ENCODE measurements at regions not wholly inside any gene's neighbourhood (a gene's known extent, or its start where the extent isn't known, plus 50 kb on each side); places are given as distances from the start of the nearest gene placed in this dataset.

DNA sequence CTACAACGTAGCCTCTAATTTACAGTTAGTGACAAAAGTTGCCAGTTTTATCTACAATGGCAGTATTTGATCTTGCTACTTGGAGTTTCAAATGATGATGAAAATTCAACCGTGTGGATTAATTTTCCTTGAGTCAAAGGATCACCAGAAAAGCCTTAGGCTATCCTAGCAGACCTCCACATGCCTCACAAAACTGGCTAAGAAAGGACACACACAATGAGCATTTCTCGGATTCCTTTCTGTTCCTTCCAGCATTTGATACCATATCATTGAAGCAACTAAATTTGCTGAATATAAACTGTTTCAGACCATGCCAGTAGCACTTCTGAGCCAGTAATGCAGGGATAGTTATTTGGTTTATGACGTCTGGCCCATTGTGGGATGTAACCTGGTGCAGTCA, 587.4 kb upstream of the MDFIC2 start:
- DNase-seq, result no peak

DNA sequence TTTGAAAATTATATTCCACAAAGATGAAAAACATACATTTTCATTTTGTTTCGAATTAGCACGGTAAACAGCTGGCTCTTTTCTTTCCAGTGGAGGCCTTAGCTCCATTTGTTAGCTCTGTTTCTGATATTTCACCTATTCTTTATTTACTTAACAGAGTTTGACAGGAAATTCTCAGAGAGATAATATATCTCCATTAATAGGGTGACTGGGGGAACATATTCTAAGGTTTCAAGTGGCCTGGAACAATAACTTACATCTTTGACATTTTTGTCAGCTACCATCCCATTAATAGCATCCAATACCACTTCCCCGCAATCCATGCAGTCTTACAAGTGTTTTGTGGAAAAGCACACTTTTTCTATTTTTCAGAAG, 577.6 kb upstream of the MDFIC2 start:
- no peak for DNase-seq

DNA sequence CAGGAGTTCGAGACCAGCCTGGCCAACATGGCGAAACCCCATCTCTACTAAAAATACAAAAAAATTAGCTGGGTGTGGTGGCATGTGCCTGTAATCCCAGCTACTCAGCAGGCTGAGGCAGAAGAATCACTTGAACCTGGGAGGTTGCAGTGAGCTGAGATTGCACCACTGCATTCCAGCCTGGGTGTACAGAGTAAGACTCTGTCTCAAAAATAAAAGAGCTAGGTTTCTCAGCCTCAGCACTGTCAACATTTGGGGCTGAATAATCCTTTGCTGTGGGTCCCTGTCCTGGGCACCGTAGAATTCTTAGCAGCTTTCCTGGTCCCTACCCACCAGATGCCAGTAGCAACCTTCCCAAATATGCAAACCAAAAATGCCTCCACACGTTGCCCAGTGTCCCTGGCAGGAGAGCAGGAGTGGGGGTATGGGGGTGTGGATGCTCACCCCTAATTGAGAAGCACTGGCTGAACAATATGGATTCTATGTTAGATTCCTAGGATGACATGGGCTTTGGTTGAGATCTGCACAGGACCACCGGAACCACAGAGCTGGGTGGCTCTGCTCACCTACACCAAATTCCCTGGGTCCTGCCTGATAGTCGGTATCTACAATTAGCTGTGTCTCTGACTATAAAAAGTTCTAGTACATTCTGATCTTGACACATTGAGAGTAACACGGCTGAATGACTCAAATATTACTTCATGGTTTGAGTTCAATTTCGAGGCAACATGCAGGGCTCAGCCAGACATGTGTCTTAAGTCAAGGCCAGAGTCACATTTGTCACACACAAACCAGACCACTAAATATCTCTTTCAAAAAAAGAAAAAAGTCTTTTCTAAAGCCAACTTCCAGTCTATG, 577.0 kb upstream of the MDFIC2 start:
- DNase-seq, result no peak

DNA sequence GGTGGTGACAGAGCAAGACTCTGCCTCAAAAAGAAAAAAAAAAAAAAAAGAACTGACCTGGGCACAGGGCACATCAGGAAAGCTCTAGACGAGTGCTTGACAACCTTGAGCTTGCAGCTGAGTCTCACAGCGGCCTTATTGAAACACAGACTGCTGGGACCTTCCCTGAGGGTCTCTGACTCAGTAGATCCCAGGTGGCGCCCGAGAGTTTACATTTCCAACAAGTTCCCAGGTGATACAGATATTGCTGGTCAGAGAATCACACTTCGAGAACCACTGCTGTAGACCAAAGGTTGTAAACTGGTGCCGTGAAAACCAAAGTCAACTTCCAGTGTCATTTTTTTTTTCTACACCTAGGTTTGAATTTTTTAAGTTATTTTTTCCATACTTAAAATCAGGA, 573.2 kb upstream of the MDFIC2 start:
- no peak for DNase-seq

DNA sequence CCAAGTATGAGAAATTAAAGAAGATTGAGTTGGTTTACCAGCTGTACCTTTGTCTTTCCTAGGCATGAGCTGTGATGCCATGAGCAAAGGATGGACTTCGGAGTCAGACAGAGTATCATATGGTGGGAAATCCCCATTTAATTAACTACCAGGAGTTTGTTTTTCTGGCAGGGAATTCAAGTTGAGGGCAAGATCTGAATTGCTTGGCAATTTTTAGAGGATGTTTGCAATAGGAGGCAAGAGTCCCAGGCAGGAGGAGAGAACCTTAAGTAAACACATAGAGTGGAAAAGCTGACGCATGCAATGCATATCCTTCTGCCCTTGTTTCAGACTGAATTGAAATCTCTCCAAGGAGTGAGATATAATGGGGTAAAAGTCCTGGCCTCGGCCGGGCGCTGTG, 569.7 kb upstream of the MDFIC2 start:
- DNase-seq, result no peak

DNA sequence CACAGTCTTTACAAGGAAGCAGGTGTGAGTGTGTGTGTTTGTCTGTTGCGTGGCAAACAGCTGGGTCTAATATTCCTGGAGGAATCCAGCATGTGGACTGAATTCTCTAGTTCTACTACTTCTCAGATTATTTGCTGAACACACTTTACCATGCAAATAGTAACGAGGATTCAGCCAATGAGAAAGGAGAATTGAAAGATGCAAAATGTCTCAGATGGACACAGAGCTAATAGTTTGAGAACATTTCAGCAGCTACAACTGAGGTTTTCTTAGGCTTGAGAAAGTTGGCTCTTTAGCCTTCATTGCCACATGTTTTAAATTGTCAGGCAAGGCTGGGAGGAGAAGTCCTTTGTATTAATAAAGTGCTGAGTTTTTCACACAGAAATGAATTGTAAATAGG, 568.0 kb upstream of the MDFIC2 start:
- DNase-seq, result no peak

DNA sequence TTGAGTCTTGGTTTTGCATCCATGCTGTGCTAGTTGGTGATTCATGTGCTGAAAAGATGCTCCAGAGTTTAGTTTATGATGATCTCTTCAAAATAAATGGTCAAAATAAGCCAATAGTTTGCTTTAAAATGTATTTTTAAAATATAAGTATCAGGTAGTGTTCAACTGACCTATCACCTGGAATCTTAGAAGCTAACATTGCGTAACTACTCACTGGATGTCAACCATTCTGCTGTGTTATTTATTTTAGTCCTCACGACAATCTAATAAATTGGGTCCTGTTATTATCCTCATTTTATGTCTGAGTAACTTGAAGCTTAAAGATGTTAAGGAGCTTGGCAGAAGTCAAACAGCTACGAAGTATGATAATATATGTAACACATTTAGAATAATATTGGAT, 563.7 kb upstream of the MDFIC2 start:
- no peak for DNase-seq

DNA sequence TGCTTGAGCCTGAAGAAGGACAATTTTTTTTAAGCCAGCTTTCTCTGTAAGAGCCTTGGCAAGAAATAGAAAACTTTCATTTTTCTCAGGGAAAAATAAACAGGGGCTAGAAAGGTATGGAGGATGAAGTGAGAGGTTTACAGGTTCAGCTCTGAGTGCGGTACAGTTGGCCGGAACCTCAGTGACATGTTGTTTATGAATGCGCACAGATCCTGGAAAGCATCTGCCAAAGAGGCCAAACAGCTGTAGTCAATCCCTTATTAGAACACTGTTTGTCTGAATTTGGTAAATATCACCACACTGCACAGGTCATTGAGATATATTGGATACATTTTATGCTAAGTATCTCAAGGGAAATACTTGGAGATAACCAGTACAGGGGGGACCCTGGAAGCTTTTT, 561.8 kb upstream of the MDFIC2 start:
- DNase-seq, result no peak

DNA sequence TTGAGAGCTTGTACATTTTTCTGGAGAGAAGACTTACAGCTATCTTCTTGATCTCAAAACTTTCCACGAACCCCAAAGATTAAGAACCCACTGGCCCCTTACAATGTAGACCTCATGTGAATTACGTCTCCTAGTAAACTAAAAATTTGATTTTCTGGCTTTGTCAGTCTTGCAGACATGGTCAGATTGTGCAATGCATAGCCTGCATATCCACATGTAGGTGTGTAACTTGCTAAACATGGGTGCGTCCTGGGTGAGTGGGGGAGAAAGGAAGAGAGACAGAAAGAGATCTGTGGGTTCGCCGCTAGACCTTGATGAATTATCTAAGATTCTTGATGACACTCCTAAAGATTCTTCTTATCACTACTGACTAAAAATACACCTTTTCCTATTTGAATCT, 561.2 kb upstream of the MDFIC2 start:
- DNase-seq, result no peak

DNA sequence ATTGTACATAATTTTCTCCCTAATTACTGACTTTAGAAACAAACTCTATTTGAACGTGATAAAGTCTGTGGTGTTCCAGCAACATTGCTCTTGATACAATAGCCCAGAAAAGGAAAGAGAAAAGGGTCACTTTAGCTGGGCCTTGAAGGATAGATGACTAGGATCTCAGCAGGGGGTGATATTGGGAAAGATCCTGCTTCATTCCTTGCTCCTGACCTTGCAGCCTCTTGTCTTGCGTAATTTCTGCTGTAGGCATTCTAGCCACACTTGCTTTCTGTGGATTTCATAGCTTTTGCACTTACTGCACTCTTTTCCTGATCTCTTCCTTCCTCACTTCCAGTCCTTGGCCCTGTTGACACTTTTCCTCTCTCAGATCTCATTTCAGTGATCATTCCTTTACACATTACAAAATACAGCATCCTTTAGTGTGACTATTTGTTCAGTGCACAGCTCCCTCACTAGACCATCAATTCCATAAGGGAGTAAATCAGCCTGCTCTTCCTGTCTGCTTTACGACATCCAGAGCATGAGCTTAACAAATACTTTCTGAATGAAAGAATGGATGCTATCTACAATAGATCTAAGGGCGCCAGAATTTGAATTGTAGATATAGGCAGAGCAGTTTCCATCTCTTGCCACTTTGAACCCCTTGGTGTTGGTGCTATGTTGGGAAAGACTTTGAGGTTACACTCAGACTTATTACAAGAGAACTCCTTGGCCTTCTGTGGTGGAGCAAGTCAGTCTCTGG, 559.6 kb upstream of the MDFIC2 start:
- DNase-seq, result no peak

DNA sequence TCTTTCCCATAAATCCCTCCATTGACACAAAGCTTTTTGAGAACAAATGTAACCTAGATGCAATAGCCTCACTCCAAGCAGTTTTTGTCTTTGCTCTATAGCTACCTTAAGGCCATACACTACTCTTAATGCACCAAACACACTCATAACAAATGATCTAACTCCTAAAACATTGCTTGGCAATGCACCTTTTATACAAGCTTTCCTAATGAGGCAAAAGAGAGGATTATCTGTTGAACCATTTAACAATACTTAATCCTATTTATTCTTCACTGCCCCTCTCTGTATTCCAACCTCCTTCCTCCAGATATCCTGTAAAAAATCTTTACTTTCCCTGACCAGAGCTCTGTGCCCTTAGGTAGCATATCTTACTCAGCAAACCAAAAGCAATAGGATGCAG, 558.1 kb upstream of the MDFIC2 start:
- DNase-seq, result no peak

DNA sequence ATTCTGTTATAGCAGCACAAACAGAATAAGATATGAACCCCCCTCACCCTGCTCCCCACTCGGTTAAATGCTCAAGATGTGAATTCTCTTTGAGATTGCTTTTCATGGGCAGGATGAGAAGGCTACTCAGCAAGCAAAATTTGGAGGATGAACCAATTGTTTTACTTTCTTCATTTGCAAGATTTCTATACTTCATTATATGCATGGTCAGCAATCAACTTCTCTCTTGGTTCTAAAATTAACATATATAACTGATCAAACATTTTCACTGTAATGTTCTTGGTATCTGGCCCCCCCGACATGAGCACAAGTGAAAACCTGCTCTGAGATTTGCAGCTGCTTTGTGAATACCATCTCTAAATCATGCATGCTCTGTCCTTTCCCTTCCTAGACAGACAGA, 556.1 kb upstream of the MDFIC2 start:
- no peak for DNase-seq

DNA sequence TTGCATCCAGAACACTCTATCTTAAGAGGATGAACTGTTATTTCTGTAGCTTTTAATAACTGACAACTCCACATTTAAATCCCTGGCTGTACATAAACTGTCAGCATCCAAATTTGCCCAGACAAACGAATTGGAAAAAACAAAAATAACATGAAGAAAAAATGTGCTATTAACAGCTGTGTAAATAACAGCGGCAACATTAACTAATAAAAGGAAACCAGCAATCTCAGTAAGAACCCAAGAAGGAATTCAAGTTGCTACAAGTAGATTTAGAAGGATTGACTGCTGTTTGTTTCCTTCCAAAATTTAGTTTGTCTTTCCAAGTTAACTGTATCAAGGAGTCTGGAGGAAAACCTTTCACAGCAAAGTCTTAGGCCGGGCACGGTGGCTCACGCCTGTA, 550.6 kb upstream of the MDFIC2 start:
- DNase-seq, result no peak

DNA sequence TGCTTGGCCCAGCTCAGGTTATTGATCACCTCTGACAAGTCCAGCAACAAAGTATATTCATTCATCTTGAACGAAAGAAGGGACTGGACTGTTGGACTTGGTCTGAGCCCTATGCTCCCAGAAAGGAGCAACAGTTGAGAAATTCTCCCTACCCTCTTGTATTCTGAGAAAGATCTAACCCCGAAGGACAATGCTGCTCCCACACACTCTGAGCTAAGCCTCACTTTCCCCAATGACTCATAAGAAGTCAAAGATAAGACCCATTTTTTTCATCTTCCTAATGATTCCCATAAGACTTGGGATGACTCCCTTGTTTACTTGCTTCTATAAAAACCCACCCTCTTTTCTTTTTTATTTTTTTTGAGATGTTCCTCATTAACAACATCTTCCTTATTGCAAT, 549.4 kb upstream of the MDFIC2 start:
- DNase-seq, result no peak

DNA sequence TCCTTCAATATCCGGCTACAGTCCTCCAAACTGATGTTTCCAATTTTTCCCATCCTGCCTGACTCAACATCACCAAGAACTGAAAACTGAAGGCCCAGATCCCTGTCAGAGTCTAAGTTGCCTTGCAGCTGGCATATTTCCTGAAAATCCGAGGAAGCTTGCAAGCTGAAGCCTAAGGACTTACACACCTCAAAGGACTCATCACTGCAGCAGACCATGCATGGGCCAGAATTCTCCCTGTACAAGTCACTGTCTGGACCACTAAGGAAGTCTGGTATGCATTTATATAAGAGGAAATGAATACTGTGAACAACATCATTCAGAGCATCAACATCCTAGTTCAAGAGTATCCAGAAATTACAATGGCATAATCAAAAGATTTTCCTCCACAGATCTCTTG, 548.8 kb upstream of the MDFIC2 start:
- no peak for DNase-seq

DNA sequence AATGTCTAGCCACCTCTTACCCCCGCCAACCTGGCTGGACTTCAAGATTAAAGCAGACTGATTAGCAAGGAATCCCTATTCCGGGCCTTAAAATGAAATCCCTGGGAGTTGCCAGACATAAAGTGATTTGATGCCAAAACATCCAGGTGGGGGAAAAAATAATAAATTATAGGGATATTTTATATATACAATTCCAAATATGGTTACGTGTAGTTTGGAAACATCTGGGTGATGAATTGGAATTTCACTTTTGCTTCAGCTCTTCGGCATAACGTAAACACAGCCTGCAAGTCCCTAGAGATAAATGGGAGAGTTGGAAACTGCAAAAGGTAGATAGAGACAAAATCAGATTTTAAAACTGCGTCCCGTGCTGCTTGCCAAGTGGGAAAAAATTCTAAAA, 545.5 kb upstream of the MDFIC2 start:
- DNase-seq, result no peak

DNA sequence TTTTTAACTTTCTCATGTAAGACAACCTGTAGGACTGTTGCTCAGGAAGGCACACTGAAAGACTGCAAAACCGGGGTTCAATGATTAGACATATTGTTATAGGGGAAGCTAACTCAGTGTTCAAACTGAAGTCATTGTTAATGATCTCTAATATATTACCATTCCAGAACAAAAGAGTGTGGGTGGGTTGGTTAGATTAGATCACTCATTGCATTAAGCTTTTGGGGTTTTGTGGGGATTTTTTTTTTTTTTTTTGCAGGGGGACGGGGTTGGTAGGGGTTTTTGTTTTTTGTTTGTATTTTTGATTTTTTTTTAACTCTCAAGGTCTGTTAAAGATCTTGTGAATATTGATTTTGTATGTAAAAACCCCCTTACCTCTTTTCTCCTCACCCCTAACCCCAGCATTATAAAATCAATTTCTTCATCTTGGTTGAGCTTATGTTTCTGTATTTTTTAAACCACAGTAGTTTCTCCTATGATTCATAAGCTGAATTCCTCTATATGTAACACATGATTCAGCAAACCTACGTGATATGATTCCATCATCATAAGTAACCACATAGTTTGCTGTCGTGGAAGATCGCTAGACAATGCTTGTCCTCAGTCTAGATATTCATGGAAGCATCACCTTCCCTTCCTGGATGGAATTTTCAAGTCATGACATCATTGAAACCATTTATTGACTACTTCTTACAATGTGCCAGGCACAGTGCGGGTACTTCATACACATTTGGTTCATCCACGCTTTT, 544.1 kb upstream of the MDFIC2 start:
- no peak for DNase-seq

DNA sequence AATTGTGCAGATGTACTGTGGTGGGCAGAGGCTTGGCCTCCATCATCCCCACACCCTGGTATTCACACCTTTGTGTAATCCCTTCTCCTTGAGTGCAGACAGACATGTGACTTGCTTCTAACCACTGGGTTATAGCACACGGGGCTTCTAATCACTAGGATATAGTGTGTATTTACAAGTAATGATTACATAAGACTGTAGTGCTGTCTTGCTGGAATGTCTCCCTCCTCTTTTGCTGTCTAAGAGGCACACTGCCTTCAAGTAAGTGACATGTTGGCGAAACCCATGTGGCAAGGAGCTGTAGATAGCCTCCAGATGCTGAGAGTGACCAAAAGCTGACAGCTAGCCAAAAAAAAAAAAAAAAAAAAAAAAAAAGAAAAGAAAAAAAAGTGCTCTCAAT, 542.7 kb upstream of the MDFIC2 start:
- no peak for DNase-seq

DNA sequence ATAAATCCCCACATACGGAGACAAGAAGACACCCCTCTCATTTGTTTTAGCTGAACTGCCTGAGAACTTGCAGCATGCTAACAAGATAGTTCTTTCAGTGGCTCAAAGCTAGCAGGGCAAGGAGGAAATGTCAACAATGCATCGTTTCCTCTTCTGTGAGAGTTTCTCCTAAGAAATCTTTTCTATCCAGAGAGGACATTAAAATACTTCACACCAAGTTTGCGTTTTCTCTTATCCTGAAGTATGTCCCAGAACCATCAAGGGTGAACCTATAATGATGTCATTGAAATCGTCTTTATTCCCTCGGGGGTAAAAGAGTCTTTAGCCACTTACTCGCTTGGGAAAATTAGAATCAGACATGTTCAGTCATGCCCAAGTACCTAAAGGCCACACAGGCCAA, 541.7 kb upstream of the MDFIC2 start:
- no peak for DNase-seq

DNA sequence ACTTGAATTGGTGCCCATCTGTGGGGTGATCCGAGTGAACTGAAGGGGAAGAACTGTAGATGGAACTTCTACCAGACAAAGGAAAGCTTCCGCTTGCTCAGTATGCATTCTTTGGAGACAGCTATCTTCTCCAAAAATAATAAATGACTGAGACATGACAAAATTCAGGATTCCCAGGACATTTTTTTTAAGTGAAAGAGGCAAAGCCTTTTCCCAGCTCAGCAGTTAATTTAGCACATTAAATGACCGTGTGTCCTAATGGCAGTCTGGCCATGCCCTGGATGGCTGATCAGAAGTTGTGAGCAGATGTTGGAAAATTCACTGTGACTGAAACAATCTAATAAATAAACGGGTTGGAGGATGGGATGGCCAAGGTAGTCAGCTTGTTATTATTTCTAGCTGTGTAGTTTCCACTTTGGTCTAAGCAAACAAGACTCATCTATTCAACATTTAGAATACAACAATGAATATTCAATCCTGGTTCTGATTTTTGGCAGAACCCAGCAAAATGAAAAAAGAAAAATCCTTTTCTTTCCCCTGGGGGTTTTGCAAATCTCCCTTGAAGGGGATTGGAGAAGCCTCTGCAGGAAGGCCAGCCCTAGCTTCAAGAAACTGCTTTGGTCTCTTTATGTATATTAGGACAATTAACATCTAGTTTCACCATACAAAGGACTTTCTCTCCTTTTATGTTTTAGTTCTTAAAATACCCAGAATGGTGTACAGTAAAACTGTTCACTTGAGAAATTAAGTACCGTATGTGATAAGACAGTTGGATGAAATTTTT, 540.9 kb upstream of the MDFIC2 start:
- no peak for DNase-seq

DNA sequence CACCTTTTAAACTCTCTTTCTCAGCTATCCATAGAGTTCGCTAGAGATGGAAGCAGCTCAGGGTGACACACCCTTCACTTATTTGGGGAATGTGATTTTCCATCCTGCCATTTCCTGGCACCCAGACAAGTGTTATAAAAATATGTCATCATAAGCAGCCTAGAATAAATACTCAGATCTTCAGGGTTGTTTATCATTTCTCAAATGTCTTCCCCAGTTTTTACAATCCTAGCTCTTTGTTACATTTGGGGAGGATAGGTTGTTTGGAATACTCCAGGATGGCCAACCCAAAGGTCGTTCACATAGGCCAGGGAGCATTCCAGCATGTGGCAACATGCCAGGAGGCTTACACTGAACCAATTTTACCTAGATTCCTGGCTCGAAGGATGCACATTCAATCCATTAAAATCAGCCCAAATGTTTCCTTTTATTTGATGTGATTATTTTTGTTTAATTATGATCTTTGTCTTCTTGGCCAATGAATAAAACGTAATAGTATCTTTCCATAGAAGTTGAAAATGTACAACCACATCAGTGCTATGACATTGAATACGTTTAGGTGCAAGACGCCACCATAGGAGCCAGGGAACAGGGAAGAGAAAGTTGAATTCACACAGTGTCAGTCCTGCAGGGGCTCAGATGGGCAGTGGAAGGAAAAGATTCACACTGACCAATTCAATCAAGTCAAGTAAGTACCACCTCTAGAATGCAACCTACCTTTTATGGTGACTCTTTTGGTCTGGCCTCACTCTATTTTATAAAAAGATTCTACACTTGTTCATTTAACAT, 537.7 kb upstream of the MDFIC2 start:
- no peak for DNase-seq

All from NCI-H2171 treated with DMSO at 0.1 percent for 48 hours (cell line).